ENCODE measurements at regions not wholly inside any gene's neighbourhood (a gene's known extent, or its start where the extent isn't known, plus 50 kb on each side); places are given as distances from the start of the nearest gene placed in this dataset.

DNA sequence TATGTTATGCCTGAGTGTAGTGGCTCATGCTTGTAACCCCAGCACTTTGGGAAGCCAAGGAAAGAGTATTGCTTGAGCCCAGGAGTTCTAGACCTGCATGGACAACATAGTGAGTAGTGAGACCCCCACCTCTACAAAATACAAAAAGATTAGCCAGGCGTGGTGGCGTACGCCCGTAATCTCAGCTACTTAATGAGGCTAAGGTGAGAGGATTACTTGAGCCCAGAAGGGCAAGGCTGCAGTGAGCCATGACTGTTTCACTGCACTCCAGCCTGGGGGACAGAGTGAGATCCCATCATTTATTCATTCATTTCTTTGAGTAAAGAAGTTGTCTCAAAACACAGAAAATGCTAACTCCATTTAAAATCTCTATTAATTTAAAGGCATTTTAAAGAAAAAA is 1061.6 kb downstream of the JRKL start:
- TF ChIP-seq, protein P1, sequence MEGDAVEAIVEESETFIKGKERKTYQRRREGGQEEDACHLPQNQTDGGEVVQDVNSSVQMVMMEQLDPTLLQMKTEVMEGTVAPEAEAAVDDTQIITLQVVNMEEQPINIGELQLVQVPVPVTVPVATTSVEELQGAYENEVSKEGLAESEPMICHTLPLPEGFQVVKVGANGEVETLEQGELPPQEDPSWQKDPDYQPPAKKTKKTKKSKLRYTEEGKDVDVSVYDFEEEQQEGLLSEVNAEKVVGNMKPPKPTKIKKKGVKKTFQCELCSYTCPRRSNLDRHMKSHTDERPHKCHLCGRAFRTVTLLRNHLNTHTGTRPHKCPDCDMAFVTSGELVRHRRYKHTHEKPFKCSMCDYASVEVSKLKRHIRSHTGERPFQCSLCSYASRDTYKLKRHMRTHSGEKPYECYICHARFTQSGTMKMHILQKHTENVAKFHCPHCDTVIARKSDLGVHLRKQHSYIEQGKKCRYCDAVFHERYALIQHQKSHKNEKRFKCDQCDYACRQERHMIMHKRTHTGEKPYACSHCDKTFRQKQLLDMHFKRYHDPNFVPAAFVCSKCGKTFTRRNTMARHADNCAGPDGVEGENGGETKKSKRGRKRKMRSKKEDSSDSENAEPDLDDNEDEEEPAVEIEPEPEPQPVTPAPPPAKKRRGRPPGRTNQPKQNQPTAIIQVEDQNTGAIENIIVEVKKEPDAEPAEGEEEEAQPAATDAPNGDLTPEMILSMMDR (conservative IDR thresholded peaks at IDR 0.05): no peak

More for the DNA sequence above, 1061.6 kb downstream of the JRKL start:
- H3K27me3 Mint-ChIP-seq (ENCODE audit: low read depth): no peaks in the 10 kb centered on the region
- H3K4me1 ChIP-seq (ENCODE audit: insufficient read depth, low read length): no peaks in the 10 kb centered on the region
- H3K23me2 ChIP-seq (ENCODE audit: insufficient read length, low read depth, low read length, poor library complexity, severe bottlenecking): no peaks in the 10 kb centered on the region
- no peak for DNase-seq
- H3K27ac ChIP-seq (ENCODE audit: insufficient read length, low read depth, low read length): no peak overlapping the region
- H3K9me3 Mint-ChIP-seq: no peaks in the 10 kb centered on the region
- no peak overlapping the region for H2AFZ ChIP-seq (ENCODE audit: low read length)
- H2AK5ac ChIP-seq (ENCODE audit: insufficient read length, low read length): no peak overlapping the region
- no peaks in the 10 kb centered on the region for H3K27me3 ChIP-seq (ENCODE audit: insufficient read depth, low read length)
- H4K91ac ChIP-seq (ENCODE audit: insufficient read length, low read depth, low read length): no peak overlapping the region
- H4K20me1 ChIP-seq (ENCODE audit: control insufficient read depth, insufficient read depth, insufficient read length): no peaks in the 10 kb centered on the region
- H2BK20ac ChIP-seq (ENCODE audit: low read depth, low read length, poor library complexity, severe bottlenecking): no peak overlapping the region
- peaks cover 9% of the 10 kb centered on the region in 2 experiments for H3K4me1 Mint-ChIP-seq
- H3T11ph ChIP-seq (ENCODE audit: low read length): no peak overlapping the region
- no peaks in the 10 kb centered on the region for H3K79me1 ChIP-seq (ENCODE audit: insufficient read depth, low read depth, low read length, poor library complexity, severe bottlenecking)
- H3K4me2 ChIP-seq (ENCODE audit: insufficient read depth, insufficient read length, low read length): no peak overlapping the region
- no peak overlapping the region for H2BK15ac ChIP-seq (ENCODE audit: low read depth, low read length)
- H2BK12ac ChIP-seq (ENCODE audit: insufficient read length, low read depth, low read length): no peak overlapping the region
- no peak overlapping the region for H3K4me3 Mint-ChIP-seq
- no peak overlapping the region for H3K56ac ChIP-seq (ENCODE audit: insufficient read length, low read depth, low read length)
- H4K5ac ChIP-seq (ENCODE audit: insufficient read length, low read depth, low read length): no peak overlapping the region
- no peak overlapping the region for H3K18ac ChIP-seq (ENCODE audit: insufficient read length, low read depth, low read length)
- no peak overlapping the region for H4K8ac ChIP-seq (replicated peaks; ENCODE audit: insufficient read length, low read depth, low read length)
- no peak overlapping the region for H3K4ac ChIP-seq (ENCODE audit: low read depth, low read length)
- H3K9ac ChIP-seq (ENCODE audit: extremely low read depth, insufficient read length, low read length): no peak overlapping the region
- no peak overlapping the region for H2BK120ac ChIP-seq (ENCODE audit: low read depth, low read length, poor library complexity, severe bottlenecking)
- H3K27ac Mint-ChIP-seq: no peak overlapping the region
- WGBS (ENCODE audit: extremely low coverage, insufficient read length, low lambda C conversion rate): no CpG with 5 or more reads among the region's 4 CpGs
- no peaks in the 10 kb centered on the region for H3K9me3 ChIP-seq (ENCODE audit: control insufficient read depth, low read depth, low read length)
- no peak overlapping the region for H2BK5ac ChIP-seq (ENCODE audit: insufficient read length, low read length)
- no peak overlapping the region for H3K14ac ChIP-seq (ENCODE audit: insufficient read depth, low read length)
- H3K23ac ChIP-seq (ENCODE audit: insufficient read length, low read depth, low read length): no peak overlapping the region
- H3K79me2 ChIP-seq (ENCODE audit: insufficient read depth, low read length): no peaks in the 10 kb centered on the region
- H3K36me3 Mint-ChIP-seq (ENCODE audit: insufficient read depth in 1 of 3, low read depth in 3 of 3): no peaks in the 10 kb centered on the region
